Stomach (tissue), 4 donors: ENCODE measurements at regions not wholly inside any gene's neighbourhood (a gene's known extent, or its start where the extent isn't known, plus 50 kb on each side); places are given as distances from the start of the nearest gene placed in this dataset.
"Not testable (repeated sequence)": the region's sequence is repeated elsewhere in the genome, so short reads cannot be mapped to it uniquely, and the experiment has no call there.

Experiments
- EP300 ChIP-seq: sonication (generic); formaldehyde crosslinking; IDR thresholded peaks from one replicate; pipeline ENCODE4 v1.6.1; 2017; ENCODE audit warnings: antibody characterized with exemption
- POLR2A ChIP-seq, 4 donors: fragments of 450-650 bp; IDR thresholded peaks; one replicate each; pipeline ENCODE4 v1.6.1; 2016; ENCODE audit warnings: antibody characterized with exemption in 4 of 4, control low read depth in 2 of 4, mild to moderate bottlenecking in 1 of 4, moderate library complexity in 1 of 4

DNA sequence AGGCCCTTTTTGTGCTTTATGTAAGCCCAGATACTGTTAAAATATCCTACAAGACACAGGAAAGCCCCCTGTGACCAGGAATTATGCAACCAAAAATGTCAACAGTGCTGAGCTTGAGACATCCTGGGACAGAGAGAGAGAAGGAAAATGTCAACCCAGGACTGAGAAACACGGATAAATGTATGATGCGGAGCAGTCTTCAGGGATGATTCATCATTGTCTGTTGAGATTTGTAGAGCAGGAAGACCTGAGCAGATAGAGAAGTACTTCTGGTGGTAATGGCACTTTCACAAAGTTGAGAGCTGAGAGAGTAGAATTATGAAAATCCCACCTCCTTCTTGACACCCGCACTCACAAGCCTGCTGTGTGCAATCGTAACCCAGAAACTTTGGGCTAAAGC is 330.1 kb upstream of the FRG1 start:
- TF ChIP-seq EP300; POLR2A (IDR thresholded peaks at IDR 0.05): not testable (repeated sequence)
